Frontal cortex (tissue), 3 donors: ENCODE measurements at regions not wholly inside any gene's neighbourhood (a gene's known extent, or its start where the extent isn't known, plus 50 kb on each side); places are given as distances from the start of the nearest gene placed in this dataset.
"Not testable (repeated sequence)": the region's sequence is repeated elsewhere in the genome, so short reads cannot be mapped to it uniquely, and the experiment has no call there.

ENCODE experiments used
- DNase-seq, 2 donors: peaks; one replicate each; pipeline ENCODE4 v3.0.0; 2012; ENCODE audit warnings: low spot score in 2 of 2
- FAIRE-seq: peaks from 2 replicates; lab custom pipeline; 2012; peaks lifted over from hg19 to GRCh38; lab: Jason Lieb, UNC
- donor health status: control.
- donor health status: control.
- donor health status: control.

DNA sequence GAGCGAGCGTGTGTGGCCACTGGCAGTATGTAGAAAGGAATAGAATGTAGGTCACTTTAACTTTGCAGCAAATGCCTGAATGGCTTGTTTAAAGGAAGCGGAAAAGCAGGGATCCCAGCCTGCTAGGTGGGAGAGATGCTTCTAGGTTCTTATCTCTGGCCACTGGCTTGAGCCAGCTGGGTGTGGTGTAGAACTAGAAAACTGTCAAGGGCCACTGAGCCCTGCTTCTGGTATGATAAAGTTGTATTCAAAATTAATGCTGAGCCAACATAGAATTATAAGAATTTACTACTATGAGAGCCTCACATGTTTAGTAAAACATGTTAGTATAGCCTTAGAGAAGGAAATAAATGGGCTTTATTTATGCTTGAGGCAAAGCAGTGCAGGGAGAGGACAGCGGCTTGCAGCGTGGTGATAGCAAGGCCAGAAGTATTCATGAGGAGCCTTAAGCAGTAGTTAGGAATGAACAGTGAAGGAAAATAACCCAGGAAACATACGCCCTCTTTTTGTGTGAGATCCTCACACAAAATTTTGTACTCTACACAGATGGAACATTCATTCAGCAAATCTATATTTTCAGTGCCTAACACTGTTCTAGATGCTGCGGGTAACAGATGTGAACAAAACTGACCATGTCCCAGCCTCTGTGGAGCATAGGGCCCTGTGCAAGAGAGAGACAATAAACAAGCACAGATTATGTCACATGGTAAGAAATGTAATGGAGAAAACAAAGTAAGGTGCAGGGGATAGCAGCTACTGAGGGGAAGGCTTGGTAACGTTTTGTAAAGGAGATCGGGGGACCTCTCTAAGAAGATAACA is 863.2 kb downstream of the DIAPH3 start:
- DNase-seq, result no peak
- FAIRE-seq, result no peak

DNA sequence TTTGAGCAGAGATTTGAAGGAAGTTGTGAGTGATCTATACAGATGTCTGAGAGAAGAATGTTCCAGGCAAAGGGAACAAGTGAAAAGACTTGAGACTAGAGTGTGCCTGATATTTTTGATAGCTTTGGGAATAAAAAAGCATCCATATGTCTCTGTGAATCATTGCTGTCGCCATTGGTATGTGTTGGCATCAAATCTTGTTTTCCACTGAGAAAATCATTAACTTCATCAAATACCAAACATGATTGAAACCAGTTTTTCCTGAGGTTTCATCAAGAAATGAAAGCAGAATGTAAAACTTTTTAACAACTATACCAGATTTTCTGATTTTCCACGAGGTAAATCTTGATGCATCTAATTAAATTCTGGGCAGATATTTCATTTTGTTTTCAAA is 862.6 kb downstream of the DIAPH3 start:
- FAIRE-seq (no peak), DNase-seq (no peak)

DNA sequence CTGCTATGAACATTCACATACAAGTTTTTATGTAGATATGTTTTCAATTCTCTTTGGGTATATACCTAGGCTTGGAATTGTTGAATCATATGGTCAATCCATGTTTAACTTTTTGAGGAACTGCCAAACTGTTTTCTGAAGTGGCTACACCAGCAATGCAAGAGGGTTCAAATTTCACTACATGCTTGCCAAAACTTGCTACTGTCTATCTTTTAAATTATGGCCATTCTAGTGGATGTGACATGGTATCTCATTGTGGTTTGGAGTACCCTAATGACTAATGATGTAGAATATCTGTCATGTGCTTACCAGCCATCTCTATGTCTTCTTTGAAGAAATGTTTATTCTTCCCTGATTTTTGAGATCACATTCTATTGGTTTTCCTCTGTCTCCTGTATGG is 860.3 kb downstream of the DIAPH3 start:
- no peak for FAIRE-seq
- no peak for DNase-seq

DNA sequence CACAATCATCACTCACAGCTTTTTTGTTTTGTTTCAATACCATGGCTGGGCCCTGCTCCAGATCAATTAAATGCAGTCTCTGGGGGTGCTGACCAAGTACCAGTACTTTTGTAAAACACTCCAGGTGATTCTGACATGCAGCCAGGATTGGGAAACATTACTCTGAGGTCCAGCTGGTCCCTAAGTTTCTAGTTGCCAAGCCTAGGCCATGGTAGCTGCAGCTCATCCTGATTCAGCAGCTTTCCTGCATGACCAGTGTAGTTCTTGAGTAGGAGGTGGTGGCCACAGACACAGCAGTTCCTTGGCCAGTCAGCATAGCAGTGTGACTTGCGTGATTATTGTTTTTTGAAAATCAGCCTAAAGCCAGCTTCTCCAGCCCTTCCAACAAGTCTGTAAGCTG is 859.1 kb downstream of the DIAPH3 start:
- no peak for FAIRE-seq
- no peak for DNase-seq

DNA sequence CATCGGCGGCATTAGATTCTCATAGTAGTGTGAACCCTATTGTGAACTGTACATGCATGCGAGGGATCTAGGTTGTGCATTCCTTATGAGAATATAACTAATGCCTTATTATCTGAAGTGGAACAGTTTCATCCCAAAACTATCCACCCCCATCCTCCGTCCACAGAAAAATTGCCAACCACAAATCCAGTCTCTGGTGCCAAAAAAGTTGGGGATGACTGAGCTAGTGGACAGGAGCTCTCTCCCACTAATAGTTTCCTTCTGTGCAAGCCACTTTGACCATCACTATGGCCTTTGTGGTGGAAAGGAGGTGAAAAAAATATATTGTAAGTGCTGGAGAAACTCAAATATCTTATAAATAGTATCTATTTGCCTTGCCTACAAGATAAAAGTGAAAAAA is 857.8 kb downstream of the DIAPH3 start:
- no peak for FAIRE-seq
- DNase-seq, result no peak

DNA sequence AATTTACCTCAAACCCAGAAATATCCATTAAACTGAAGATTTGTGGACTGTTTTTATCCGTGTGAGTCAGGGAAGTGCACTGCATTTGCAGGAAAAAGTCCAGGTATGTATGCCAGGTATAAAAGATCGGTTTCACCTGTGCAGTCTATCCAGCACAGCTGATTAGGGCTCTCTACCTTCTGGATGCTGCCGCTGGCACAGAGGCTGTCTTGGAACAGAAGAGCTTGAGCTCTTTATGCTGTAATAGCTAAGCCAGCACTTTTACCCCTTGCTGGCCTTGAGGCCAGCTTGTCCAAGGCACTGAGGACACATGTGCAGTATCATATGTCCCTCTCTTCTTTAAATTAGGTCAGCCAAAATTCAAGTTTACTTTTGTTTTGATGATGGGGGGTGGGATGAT is 851.0 kb downstream of the DIAPH3 start:
- no peak for DNase-seq
- FAIRE-seq, result no peak

DNA sequence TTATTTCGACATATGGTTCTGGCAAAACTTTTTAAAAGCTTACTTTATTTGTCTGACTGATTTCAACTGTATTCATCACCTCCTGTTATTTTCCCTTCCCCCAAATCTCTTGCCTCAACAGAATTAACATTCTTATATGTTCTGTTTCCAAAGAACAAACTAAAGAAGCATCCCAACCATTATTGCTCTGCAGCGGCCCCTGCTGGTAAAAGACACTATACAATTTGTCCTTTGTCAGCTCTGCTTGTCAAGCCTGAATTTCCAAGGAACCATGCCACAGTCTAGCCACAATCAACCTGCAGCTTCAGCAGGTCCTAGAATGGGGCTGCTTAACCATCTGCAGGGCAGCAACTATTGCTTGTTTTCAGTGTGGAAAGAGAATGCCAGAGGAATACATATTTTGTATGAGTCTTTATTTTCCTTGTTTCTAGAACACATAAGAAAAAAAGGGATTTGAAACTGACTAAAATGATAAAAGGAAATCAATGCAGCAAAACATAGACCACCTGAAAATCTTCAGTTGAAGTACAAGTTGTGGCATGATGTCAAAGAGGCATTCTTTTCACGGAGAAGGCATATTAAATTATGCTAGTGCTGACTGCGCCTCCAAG is 845.3 kb downstream of the DIAPH3 start:
- FAIRE-seq, result peak; percentile 51
- DNase-seq, result peak in 1 of 2 donors; percentile 26

DNA sequence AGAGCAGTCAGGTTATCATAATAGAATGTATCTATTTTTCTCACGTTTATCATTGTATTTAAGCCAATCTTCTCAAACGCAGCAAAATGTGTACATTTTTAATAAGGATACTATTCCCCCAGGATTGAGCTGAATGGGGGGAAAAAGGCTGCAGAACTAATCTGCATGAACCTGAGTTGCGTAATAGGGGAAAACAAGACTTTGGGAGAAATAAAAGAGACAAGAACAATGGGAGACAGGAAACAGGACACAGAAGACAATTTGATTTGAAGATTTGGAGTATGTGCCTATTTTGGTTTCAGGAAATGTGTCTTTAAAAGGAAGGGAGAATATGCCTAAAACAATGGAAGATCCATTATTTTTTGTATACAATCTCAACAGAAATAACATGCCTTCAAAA is 844.5 kb downstream of the DIAPH3 start:
- no peak for FAIRE-seq
- DNase-seq, result no peak

DNA sequence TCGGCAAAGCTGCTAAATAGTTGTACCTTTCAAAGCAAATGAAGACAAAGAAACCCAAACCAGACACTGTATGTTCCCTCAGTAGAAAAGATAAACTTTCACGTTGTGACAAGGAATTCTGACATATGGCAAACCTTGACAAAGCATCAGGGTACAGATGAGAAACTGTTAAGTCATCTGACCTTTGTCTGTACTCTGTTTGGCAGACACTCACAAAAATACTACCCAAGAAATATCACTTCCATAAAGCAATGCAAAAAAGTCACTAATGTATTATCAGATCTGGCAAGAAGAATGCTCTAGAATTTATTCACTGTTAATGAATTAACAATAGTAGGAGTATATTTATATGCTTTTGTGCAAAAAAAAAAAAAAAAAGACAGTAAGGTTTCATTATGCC is 843.7 kb downstream of the DIAPH3 start:
- FAIRE-seq (no peak), DNase-seq (no peak)

DNA sequence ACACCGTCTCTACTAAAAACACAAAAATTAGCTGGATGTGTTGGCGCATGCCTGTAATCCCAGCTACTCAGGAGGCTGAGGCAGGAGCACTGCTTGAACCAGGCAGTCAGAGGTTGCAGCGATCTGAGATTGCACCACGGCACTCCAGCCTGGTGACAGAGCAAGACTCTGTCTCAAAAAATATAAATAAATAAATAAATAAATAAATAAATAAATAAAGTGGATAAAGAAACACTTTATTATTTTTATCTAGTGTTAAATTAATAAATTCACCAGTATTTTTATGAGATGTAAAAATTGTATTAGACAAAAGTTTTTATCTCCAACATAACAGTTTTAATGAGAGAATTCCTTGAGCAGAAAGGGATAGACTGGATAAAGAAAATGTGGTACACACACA is 839.3 kb downstream of the DIAPH3 start:
- DNase-seq, FAIRE-seq: not testable (repeated sequence)

DNA sequence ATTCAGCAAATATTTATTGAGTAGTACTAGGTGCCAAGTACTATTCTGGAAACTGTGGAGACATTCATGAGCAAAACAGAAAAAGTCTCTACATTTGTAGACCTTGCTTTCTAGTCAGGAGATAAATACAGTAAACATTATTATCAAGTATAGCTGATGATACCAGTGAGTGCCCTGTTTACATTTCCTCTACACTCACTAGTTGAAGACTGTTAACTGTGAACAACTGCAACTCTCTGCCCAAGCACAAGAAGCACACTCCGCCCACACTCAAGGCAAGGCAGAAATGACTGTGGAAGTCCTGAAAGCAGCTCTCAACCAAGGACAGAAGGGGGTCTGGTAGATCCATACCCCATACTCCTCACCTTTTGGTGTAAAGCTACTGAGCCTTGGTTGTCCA is 837.0 kb downstream of the DIAPH3 start:
- no peak for DNase-seq
- FAIRE-seq, result no peak

DNA sequence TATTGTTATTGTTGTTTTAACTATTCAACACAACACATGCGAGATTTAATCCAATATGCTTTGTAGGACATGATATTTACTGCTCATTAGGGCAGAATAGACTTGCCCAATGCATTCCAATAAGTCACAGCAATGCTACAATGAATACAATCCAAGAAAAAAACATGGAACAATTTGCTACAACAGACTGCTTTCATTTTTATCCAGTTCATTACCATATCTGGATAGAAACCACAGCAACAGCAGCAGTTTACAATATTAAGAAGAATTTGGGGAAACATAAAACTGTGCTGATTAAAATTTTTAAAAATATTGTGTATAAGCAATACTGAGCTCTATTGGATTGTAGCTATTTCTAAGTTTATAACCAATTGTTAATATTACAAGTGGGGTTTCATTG is 833.0 kb downstream of the DIAPH3 start:
- DNase-seq (no peak), FAIRE-seq (no peak)

DNA sequence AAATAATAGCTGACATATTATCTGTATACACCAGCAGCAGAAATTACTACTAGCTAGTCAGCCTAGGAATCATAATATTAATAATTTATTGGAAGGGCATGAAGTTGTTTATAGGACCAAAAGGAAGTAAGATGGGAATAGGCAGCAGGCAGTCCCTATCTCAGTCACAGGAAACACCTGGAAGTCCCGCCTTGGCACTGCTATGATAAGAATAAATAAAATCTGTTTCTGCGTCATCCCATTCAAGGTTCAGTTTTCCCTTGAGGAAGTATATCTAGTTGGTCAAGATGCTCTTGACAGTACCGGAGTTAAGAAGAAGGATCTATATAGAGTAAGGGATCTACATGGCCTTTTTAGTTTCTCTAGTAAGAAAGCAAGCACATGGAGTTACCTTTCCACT is 830.8 kb downstream of the DIAPH3 start:
- FAIRE-seq (no peak), DNase-seq (no peak)

DNA sequence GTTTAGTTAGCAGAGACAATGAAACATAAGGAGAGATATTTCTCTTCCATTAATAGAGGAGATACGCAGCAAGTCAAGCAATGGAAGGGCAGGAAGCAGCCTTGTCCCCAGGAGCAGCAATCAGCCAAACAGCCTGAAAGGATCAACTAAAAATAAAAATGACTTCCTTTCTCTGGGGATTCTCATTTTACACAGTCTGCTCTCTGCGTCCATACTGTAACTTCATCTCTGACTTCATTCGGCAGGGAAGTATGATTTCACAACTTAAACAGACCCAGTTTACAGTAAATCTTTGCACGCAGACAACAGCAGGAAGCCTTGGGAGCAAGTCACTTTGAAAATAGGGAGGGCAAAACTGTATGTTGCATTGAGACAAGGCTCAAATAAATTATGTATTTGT is 826.7 kb downstream of the DIAPH3 start:
- DNase-seq (no peak), FAIRE-seq (no peak)

DNA sequence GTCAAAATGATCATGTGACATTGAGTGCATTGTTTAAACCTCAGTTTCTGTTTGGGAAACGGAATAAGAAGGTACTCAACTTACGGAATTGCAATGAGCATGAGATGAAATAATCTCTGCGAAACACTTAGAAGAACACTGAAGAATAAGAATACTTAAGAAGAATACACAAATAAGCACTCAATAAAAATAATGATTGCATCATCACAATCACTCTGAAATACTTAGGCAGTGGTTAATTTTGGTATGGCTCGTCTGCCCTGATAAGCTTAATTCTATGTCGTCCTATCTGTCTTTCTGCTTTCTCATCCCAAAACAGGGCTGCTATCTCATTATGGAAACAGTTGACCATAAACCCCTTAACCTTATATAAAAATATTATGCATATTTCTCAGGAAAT is 823.6 kb downstream of the DIAPH3 start:
- DNase-seq (no peak), FAIRE-seq (no peak)

DNA sequence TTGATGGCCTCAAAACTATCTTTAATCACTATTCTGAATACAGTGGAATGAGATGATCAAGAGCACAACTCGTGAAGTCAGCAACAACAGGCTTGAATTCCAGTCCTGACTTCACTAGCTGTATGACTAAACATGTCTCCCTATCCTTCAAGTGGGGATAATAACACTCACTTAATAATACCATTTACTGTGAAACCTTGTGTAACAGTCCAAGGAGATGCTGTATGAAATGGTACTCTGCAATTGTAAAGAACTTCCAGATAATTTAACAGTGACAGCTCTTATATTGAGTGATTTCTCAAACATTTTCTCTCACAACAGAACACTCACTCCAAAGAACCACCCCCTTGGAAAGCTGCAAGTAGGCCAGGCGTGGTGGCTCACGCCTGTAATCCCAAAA is 823.1 kb downstream of the DIAPH3 start:
- DNase-seq (no peak), FAIRE-seq (no peak)

DNA sequence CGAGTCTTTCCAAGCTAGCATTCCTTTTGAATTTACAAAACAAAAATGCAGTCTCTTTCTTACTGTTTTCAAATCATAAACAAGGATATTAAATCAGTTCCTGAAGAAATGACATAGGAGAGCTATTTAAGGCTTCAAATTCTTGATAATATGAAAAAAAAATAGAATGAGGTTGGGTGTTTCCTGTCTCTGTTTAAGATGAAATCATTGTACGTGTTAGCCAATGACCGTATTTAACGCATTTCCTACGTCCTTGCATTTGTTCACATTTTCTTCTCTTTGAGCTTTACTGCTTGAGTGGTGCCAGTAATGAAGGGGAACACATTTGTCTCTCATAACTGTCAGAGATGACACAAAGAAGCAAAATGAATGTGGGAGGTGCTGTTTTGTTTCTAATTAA is 821.3 kb downstream of the DIAPH3 start:
- no peak for FAIRE-seq

DNA sequence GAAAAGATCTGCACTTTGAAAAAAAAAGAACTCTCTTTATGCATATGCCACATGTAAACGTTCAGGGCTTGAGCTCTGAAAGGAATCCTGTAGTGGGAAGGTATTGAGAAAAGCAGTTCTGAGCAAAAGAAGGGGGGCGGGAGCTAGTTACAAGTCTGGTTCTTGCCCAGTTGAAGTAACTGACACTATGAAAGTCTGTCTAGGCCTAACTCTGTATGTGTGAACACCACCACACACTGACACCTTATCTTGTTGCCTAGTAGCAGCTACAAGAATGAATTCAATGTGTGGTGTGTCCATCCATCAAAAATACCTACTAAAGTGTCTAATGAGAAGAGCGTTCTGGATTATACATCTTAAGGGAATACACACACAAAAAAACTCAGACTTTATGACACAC is 820.6 kb downstream of the DIAPH3 start:
- DNase-seq (no peak), FAIRE-seq (no peak)

More for the DNA sequence above, 821.3 kb downstream of the DIAPH3 start:
- no peak for DNase-seq

DNA sequence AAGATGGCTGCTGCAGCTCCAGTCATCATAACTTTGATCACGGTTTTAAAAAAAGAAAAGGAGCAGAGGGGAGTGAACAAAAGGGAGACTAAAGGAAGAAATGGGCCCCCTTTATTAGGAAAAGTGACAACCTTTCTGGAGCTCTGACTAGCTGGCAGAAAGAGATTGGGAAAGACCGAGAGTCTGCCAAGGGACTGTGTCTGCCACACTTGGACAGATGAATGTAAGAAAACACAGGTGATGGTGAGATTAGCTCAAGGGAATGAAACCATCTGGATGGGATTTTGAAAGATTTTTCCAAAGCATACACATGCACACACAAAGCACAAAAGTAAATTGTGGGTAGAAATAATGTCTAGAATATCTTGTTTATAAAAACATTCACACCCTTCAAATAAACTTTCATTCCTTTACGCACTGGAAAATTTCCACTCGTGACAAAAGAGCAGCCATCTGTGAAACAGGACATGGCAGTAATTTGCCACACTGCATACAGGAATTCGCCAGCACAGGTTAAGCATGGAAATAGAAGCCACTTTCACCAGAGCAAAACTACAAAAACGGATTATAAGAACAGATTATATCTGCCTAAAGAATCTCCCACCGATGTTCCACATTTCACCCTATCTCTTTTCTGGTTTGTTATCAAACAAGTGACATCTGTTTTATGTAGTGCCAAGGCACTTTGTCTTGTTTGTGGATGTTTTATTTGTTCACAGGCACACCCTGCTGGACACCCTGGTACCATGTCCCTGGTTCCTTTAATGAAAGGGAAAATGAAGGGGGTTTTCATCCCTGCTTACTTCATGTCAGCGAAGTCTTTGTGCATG is 819.5 kb downstream of the DIAPH3 start:
- FAIRE-seq, result no peak
- DNase-seq, result no peak

DNA sequence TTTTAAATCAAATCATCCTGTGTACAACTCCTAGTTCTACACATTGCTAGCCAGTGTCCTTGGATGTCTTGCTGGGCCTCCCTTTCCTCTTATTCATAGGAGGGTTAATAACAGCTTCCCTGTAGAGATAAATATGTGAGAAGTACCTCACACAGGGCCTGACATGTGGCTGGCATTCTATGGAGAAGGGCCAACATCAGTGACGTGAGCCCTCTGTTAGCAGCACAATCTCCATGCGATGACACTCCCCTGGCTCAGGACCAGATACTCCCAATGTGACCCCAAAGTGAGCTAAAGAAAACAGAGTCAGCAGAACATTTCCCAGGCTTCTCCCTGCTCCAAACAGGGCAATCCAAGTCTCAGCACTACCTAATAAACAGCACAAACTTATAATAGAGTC is 818.4 kb downstream of the DIAPH3 start:
- DNase-seq, result no peak
- FAIRE-seq, result no peak
